Neural cell (in vitro differentiated cells): ENCODE measurements at regions not wholly inside any gene's neighbourhood (a gene's known extent, or its start where the extent isn't known, plus 50 kb on each side); places are given as distances from the start of the nearest gene placed in this dataset.

Source experiments
- CTCF ChIP-seq: fragments of 450-650 bp; IDR thresholded peaks from 2 replicates; pipeline ENCODE4 v1.5.1; 2014; ENCODE audit warnings: antibody characterized with exemption, mild to moderate bottlenecking, moderate library complexity; ENCODE audit not compliant: poor library complexity, severe bottlenecking
- EZH2 ChIP-seq: fragments of 200-600, 300-800 bp; shearing (Covaris generic), sonication (generic); IDR thresholded peaks from 2 replicates; pipeline ENCODE4 v1.6.1; 2014; ENCODE audit warnings: antibody characterized with exemption, low read length, borderline replicate concordance, mild to moderate bottlenecking; ENCODE audit not compliant: insufficient read depth, poor library complexity, severe bottlenecking
- POLR2AphosphoS5 ChIP-seq: IDR thresholded peaks from 2 replicates; pipeline ENCODE4 v1.6.1; 2012
- RAD21 ChIP-seq: fragments of 450-650 bp; conservative IDR thresholded peaks from 2 replicates; pipeline ENCODE4 v1.6.1; 2014; ENCODE audit warnings: antibody characterized with exemption, mild to moderate bottlenecking, moderate library complexity
- SMC3 ChIP-seq: fragments of 450-650 bp; conservative IDR thresholded peaks from 2 replicates; pipeline ENCODE4 v1.6.1; 2014; ENCODE audit warnings: antibody characterized with exemption, mild to moderate bottlenecking, moderate library complexity; ENCODE audit not compliant: poor library complexity
- TAF1 ChIP-seq: IDR thresholded peaks from 2 replicates; pipeline ENCODE4 v1.6.1; 2012; ENCODE audit warnings: low read depth
- TF ChIP-seq, protein P1 (sequence below): IDR thresholded peaks from 2 replicates; pipeline ENCODE4 v1.6.1; 2012; ENCODE audit warnings: borderline replicate concordance

GRCh38 chr6:82573254-82573972 lies 209.8 kb downstream of the TPBG start:
- TF ChIP-seq CTCF, result no peak
- TF ChIP-seq, protein P1, sequence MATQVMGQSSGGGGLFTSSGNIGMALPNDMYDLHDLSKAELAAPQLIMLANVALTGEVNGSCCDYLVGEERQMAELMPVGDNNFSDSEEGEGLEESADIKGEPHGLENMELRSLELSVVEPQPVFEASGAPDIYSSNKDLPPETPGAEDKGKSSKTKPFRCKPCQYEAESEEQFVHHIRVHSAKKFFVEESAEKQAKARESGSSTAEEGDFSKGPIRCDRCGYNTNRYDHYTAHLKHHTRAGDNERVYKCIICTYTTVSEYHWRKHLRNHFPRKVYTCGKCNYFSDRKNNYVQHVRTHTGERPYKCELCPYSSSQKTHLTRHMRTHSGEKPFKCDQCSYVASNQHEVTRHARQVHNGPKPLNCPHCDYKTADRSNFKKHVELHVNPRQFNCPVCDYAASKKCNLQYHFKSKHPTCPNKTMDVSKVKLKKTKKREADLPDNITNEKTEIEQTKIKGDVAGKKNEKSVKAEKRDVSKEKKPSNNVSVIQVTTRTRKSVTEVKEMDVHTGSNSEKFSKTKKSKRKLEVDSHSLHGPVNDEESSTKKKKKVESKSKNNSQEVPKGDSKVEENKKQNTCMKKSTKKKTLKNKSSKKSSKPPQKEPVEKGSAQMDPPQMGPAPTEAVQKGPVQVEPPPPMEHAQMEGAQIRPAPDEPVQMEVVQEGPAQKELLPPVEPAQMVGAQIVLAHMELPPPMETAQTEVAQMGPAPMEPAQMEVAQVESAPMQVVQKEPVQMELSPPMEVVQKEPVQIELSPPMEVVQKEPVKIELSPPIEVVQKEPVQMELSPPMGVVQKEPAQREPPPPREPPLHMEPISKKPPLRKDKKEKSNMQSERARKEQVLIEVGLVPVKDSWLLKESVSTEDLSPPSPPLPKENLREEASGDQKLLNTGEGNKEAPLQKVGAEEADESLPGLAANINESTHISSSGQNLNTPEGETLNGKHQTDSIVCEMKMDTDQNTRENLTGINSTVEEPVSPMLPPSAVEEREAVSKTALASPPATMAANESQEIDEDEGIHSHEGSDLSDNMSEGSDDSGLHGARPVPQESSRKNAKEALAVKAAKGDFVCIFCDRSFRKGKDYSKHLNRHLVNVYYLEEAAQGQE, result no peak
- TF ChIP-seq EZH2, result no peak
- TF ChIP-seq POLR2AphosphoS5, result no peak
- TF ChIP-seq TAF1, result no peak
- no peak for TF ChIP-seq SMC3
- TF ChIP-seq RAD21, result no peak
